HG03354 (cell line): ENCODE measurements at regions not wholly inside any gene's neighbourhood (a gene's known extent, or its start where the extent isn't known, plus 50 kb on each side); places are given as distances from the start of the nearest gene placed in this dataset.

Experiments used
- ATAC-seq: cut with Tn5 transposase; IDR thresholded peaks from one replicate; pipeline ENCODE4 v1.9.1; 2021; ENCODE audit warnings: mild to moderate bottlenecking; ENCODE audit not compliant: unreplicated experiment, poor library complexity, severe bottlenecking

GRCh38 chr1:4375812-4376211 is 278.6 kb upstream of the AJAP1 start:
- no peak for ATAC-seq

GRCh38 chr1:4379451-4380175 is 274.8 kb upstream of the AJAP1 start:
- no peak for ATAC-seq

- no peak for ATAC-seq
These were observed 273.7 kb upstream of the AJAP1 start for GRCh38 chr1:4380564-4381168.

GRCh38 chr1:4393191-4393590 is 261.2 kb upstream of the AJAP1 start:
- ATAC-seq: no peak

GRCh38 chr1:4394366-4394765 is 260.0 kb upstream of the AJAP1 start:
- ATAC-seq: no peak

- ATAC-seq: no peak
These were observed 259.3 kb upstream of the AJAP1 start for GRCh38 chr1:4395158-4395557.

GRCh38 chr1:4395676-4396075 is 258.7 kb upstream of the AJAP1 start:
- ATAC-seq: no peak

- no peak for ATAC-seq
These were observed 257.9 kb upstream of the AJAP1 start for GRCh38 chr1:4396551-4396950.

- no peak for ATAC-seq
These were observed 257.2 kb upstream of the AJAP1 start for GRCh38 chr1:4397196-4397595.

- ATAC-seq: no peak
These were observed 252.4 kb upstream of the AJAP1 start for GRCh38 chr1:4402032-4402431.

GRCh38 chr1:4404854-4405590 is 249.4 kb upstream of the AJAP1 start:
- ATAC-seq: no peak

GRCh38 chr1:4407851-4408250 is 246.6 kb upstream of the AJAP1 start:
- no peak for ATAC-seq

GRCh38 chr1:4408380-4408779 is 246.0 kb upstream of the AJAP1 start:
- no peak for ATAC-seq

- no peak for ATAC-seq
These were observed 242.5 kb upstream of the AJAP1 start for GRCh38 chr1:4411862-4412261.

- ATAC-seq: no peak
These were observed 238.9 kb upstream of the AJAP1 start for GRCh38 chr1:4415476-4415875.

- ATAC-seq: no peak
These were observed 238.2 kb upstream of the AJAP1 start for GRCh38 chr1:4416189-4416588.

- ATAC-seq: no peak
These were observed 236.4 kb upstream of the AJAP1 start for GRCh38 chr1:4418021-4418420.

- ATAC-seq: no peak
These were observed 232.4 kb upstream of the AJAP1 start for GRCh38 chr1:4421986-4422385.

GRCh38 chr1:4422504-4423289 is 231.7 kb upstream of the AJAP1 start:
- ATAC-seq: no peak

GRCh38 chr1:4424254-4424653 is 230.2 kb upstream of the AJAP1 start:
- no peak for ATAC-seq
